HG03565 (cell line): ENCODE measurements at regions not wholly inside any gene's neighbourhood (a gene's known extent, or its start where the extent isn't known, plus 50 kb on each side); places are given as distances from the start of the nearest gene placed in this dataset.
A peak's percentile ranks its signal among the peaks of the same experiment; 100 is the strongest.

Experiments used
- ATAC-seq: cut with Tn5 transposase; IDR thresholded peaks from one replicate; pipeline ENCODE4 v1.9.1; 2021; ENCODE audit warnings: mild to moderate bottlenecking, moderate library complexity; ENCODE audit not compliant: unreplicated experiment

GRCh38 chr21:16330082-16330907, 600.5 kb downstream of the USP25 start:
- peak; percentile 95 for ATAC-seq

- ATAC-seq, result no peak
Measured at GRCh38 chr21:16330908-16331268, 601.1 kb downstream of the USP25 start.

- no peak for ATAC-seq
Measured at GRCh38 chr21:16337266-16337665, 607.5 kb downstream of the USP25 start.

GRCh38 chr21:16342932-16343331, 613.1 kb downstream of the USP25 start:
- no peak for ATAC-seq

- ATAC-seq, result no peak
Measured at GRCh38 chr21:16343776-16344175, 614.0 kb downstream of the USP25 start.

- no peak for ATAC-seq
Measured at GRCh38 chr21:16345757-16346156, 616.0 kb downstream of the USP25 start.

- ATAC-seq, result no peak
Measured at GRCh38 chr21:16347223-16347622, 617.4 kb downstream of the USP25 start.

GRCh38 chr21:16353764-16354163, 624.0 kb downstream of the USP25 start:
- no peak for ATAC-seq

- ATAC-seq, result no peak
Measured at GRCh38 chr21:16357994-16358393, 628.2 kb downstream of the USP25 start.

GRCh38 chr21:16358784-16359183, 629.0 kb downstream of the USP25 start:
- no peak for ATAC-seq

- no peak for ATAC-seq
Measured at GRCh38 chr21:16363100-16363499, 633.3 kb downstream of the USP25 start.

GRCh38 chr21:16363518-16363917, 633.7 kb downstream of the USP25 start:
- no peak for ATAC-seq

- ATAC-seq, result no peak
Measured at GRCh38 chr21:16366207-16366606, 636.4 kb downstream of the USP25 start.

- no peak for ATAC-seq
Measured at GRCh38 chr21:16367079-16367478, 637.3 kb downstream of the USP25 start.

GRCh38 chr21:16370186-16370585, 640.4 kb downstream of the USP25 start:
- ATAC-seq, result no peak

GRCh38 chr21:16372586-16372985, 642.8 kb downstream of the USP25 start:
- no peak for ATAC-seq

GRCh38 chr21:16376673-16377072, 646.9 kb downstream of the USP25 start:
- ATAC-seq, result no peak

- no peak for ATAC-seq
Measured at GRCh38 chr21:16377120-16377658, 647.4 kb downstream of the USP25 start.

GRCh38 chr21:16377857-16378256, 648.1 kb downstream of the USP25 start:
- no peak for ATAC-seq

GRCh38 chr21:16378525-16378924, 648.7 kb downstream of the USP25 start:
- no peak for ATAC-seq

- ATAC-seq, result no peak
Measured at GRCh38 chr21:16388291-16388690, 658.5 kb downstream of the USP25 start.

GRCh38 chr21:16388911-16389560, 659.3 kb downstream of the USP25 start:
- no peak for ATAC-seq
